ENCODE measurements at regions not wholly inside any gene's neighbourhood (a gene's known extent, or its start where the extent isn't known, plus 50 kb on each side); places are given as distances from the start of the nearest gene placed in this dataset.

- TF ChIP-seq E2F4 (CRISPR knock-in tag; IDR thresholded peaks at IDR 0.05; ENCODE audit: borderline replicate concordance, low read depth) (no peak), FOXJ3 (CRISPR knock-in tag; IDR thresholded peaks at IDR 0.05; ENCODE audit: borderline replicate concordance) (no peak), USF2 (CRISPR knock-in tag; IDR thresholded peaks at IDR 0.05) (no peak), ELF4 (CRISPR knock-in tag; IDR thresholded peaks at IDR 0.05; ENCODE audit: low read depth) (no peak)
- TF ChIP-seq, protein P1, sequence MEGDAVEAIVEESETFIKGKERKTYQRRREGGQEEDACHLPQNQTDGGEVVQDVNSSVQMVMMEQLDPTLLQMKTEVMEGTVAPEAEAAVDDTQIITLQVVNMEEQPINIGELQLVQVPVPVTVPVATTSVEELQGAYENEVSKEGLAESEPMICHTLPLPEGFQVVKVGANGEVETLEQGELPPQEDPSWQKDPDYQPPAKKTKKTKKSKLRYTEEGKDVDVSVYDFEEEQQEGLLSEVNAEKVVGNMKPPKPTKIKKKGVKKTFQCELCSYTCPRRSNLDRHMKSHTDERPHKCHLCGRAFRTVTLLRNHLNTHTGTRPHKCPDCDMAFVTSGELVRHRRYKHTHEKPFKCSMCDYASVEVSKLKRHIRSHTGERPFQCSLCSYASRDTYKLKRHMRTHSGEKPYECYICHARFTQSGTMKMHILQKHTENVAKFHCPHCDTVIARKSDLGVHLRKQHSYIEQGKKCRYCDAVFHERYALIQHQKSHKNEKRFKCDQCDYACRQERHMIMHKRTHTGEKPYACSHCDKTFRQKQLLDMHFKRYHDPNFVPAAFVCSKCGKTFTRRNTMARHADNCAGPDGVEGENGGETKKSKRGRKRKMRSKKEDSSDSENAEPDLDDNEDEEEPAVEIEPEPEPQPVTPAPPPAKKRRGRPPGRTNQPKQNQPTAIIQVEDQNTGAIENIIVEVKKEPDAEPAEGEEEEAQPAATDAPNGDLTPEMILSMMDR (IDR thresholded peaks at IDR 0.05) = no peak
- TF ChIP-seq, protein P2, sequence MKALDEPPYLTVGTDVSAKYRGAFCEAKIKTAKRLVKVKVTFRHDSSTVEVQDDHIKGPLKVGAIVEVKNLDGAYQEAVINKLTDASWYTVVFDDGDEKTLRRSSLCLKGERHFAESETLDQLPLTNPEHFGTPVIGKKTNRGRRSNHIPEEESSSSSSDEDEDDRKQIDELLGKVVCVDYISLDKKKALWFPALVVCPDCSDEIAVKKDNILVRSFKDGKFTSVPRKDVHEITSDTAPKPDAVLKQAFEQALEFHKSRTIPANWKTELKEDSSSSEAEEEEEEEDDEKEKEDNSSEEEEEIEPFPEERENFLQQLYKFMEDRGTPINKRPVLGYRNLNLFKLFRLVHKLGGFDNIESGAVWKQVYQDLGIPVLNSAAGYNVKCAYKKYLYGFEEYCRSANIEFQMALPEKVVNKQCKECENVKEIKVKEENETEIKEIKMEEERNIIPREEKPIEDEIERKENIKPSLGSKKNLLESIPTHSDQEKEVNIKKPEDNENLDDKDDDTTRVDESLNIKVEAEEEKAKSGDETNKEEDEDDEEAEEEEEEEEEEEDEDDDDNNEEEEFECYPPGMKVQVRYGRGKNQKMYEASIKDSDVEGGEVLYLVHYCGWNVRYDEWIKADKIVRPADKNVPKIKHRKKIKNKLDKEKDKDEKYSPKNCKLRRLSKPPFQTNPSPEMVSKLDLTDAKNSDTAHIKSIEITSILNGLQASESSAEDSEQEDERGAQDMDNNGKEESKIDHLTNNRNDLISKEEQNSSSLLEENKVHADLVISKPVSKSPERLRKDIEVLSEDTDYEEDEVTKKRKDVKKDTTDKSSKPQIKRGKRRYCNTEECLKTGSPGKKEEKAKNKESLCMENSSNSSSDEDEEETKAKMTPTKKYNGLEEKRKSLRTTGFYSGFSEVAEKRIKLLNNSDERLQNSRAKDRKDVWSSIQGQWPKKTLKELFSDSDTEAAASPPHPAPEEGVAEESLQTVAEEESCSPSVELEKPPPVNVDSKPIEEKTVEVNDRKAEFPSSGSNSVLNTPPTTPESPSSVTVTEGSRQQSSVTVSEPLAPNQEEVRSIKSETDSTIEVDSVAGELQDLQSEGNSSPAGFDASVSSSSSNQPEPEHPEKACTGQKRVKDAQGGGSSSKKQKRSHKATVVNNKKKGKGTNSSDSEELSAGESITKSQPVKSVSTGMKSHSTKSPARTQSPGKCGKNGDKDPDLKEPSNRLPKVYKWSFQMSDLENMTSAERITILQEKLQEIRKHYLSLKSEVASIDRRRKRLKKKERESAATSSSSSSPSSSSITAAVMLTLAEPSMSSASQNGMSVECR (CRISPR knock-in tag; IDR thresholded peaks at IDR 0.05; ENCODE audit: borderline replicate concordance) = no peak
These were observed 227.1 kb downstream of the ADRA2A start for GRCh38 chr10:111303887-111304286.

Data from WTC11 (cell line).